Neuronal stem cell (in vitro differentiated cells): ENCODE measurements at regions not wholly inside any gene's neighbourhood (a gene's known extent, or its start where the extent isn't known, plus 50 kb on each side); places are given as distances from the start of the nearest gene placed in this dataset. TPM values are rescaled to one million over a fixed set of nuclear protein-coding genes. Genes with fewer than 3 reads are reported as not detected.

Experiments
- DNase-seq: peaks from one replicate; pipeline ENCODE4 v3.0.0-alpha.2; 2013; ENCODE audit warnings: low spot score
- H2AFZ ChIP-seq: one replicate; pipeline ENCODE4 v1.6.1; 2013; ENCODE audit warnings: mild to moderate bottlenecking, low read length, inconsistent platforms
- H2AK5ac ChIP-seq: 2 replicates; pipeline ENCODE4 v1.6.1; 2013; ENCODE audit warnings: low read depth, mild to moderate bottlenecking, inconsistent platforms, low read length, moderate library complexity, mixed read lengths
- H2BK120ac ChIP-seq: 2 replicates; pipeline ENCODE4 v1.6.1; 2013; ENCODE audit warnings: low read depth, mild to moderate bottlenecking, inconsistent platforms, low read length, moderate library complexity, mixed read lengths
- H2BK12ac ChIP-seq: one replicate; pipeline ENCODE4 v1.6.1; 2013; ENCODE audit warnings: low read length, inconsistent platforms
- H2BK15ac ChIP-seq: 2 replicates; pipeline ENCODE4 v1.6.1; 2013; ENCODE audit warnings: mild to moderate bottlenecking, low read length, inconsistent platforms, mixed read lengths
- H2BK5ac ChIP-seq: one replicate; pipeline ENCODE4 v1.6.1; 2013; ENCODE audit warnings: inconsistent platforms, mild to moderate bottlenecking, low read length, moderate library complexity
- H3K14ac ChIP-seq: one replicate; pipeline ENCODE4 v1.6.1; 2013; ENCODE audit warnings: low read length, inconsistent platforms
- H3K18ac ChIP-seq: 2 replicates; pipeline ENCODE4 v1.6.1; 2013; ENCODE audit warnings: low read length, inconsistent platforms
- H3K23ac ChIP-seq: 2 replicates; pipeline ENCODE4 v1.6.1; 2013; ENCODE audit warnings: low read depth, mild to moderate bottlenecking, mixed read lengths, low read length, inconsistent platforms; ENCODE audit not compliant: poor library complexity
- H3K27ac ChIP-seq: replicated peaks from 3 replicates; pipeline ENCODE4 v1.5.1; 2013; ENCODE audit warnings: low read length, inconsistent platforms
- H3K27me3 ChIP-seq, 3 experiments: 2 replicates each; pipeline ENCODE4 v1.6.1; 2013; ENCODE audit warnings: low read length in 3 of 3, mild to moderate bottlenecking in 2 of 3, inconsistent platforms in 1 of 3, low read depth in 1 of 3, mixed read lengths in 1 of 3, moderate library complexity in 1 of 3; ENCODE audit not compliant: control insufficient read depth in 3 of 3, insufficient read depth in 3 of 3
- H3K36me3 ChIP-seq, 2 donors: replicated peaks in 1 of 2; 2 replicates each; pipeline ENCODE4 v1.6.1; 2013; ENCODE audit warnings: low read length in 2 of 2; ENCODE audit not compliant: control insufficient read depth in 2 of 2, insufficient read depth in 2 of 2
- H3K4ac ChIP-seq: 2 replicates; pipeline ENCODE4 v1.6.1; 2013; ENCODE audit warnings: inconsistent platforms, mild to moderate bottlenecking, low read length, moderate library complexity
- H3K4me1 ChIP-seq, 2 donors: 1 replicate in 1 of 2; 2 replicates in 1 of 2; pipeline ENCODE4 v1.6.1; 2013; ENCODE audit warnings: low read length in 2 of 2, low read depth in 1 of 2; ENCODE audit not compliant: control insufficient read depth in 2 of 2, insufficient read depth in 1 of 2
- H3K4me2 ChIP-seq: one replicate; pipeline ENCODE4 v1.6.1; 2013; ENCODE audit warnings: mild to moderate bottlenecking, low read length, inconsistent platforms; ENCODE audit not compliant: insufficient read depth, poor library complexity, severe bottlenecking
- H3K4me3 ChIP-seq, 2 donors: 2 replicates each; pipeline ENCODE4 v1.5.1; 2013; ENCODE audit warnings: low read length in 2 of 2, mild to moderate bottlenecking in 2 of 2, inconsistent platforms in 1 of 2, moderate library complexity in 1 of 2
- H3K79me1 ChIP-seq: one replicate; pipeline ENCODE4 v1.6.1; 2013; ENCODE audit warnings: low read depth, mild to moderate bottlenecking, inconsistent platforms, low read length, moderate library complexity
- H3K9ac ChIP-seq: one replicate; pipeline ENCODE4 v1.6.1; 2013; ENCODE audit warnings: mild to moderate bottlenecking, low read depth, low read length, inconsistent platforms; ENCODE audit not compliant: poor library complexity
- H3K9me3 ChIP-seq, 2 donors: replicated peaks in 1 of 2; 2 replicates each; pipeline versions ENCODE3 to v1.6.1; 2013; ENCODE audit warnings: low read length in 2 of 2, mild to moderate bottlenecking in 2 of 2, inconsistent platforms in 1 of 2, low read depth in 1 of 2, mixed read lengths in 1 of 2, moderate library complexity in 1 of 2; ENCODE audit not compliant: control insufficient read depth in 2 of 2, insufficient read depth in 1 of 2
- H4K8ac ChIP-seq: one replicate; pipeline ENCODE4 v1.6.1; 2013; ENCODE audit warnings: low read depth, mild to moderate bottlenecking, inconsistent platforms, low read length, moderate library complexity
- H4K91ac ChIP-seq: one replicate; pipeline ENCODE4 v1.6.1; 2013; ENCODE audit warnings: low read length, low read depth, mild to moderate bottlenecking, inconsistent platforms; ENCODE audit not compliant: poor library complexity
- WGBS, 2 donors: extraction: QIAGEN DNeasy Blood & Tissue Kit; methylation state at CpG; one replicate each; pipeline ENCODE4 v1.1.7; 2013; ENCODE audit warnings: missing lambda C conversion rate in 2 of 2, mixed read lengths in 1 of 2; ENCODE audit not compliant: insufficient read length in 2 of 2, insufficient replicate concordance in 1 of 2; ENCODE audit errors: extremely low coverage in 2 of 2; 5-methylcytosine and 5-hydroxymethylcytosine counted together
- small RNA-seq: library from polyadenylated mRNA; stranded (forward); fragments of <200 nt; extraction: miRNeasy Mini kit (QIAGEN cat#:217004); gene quantifications from one replicate; pipeline ENCODE3, GENCODE V24; 2013; ENCODE audit not compliant: insufficient read depth

DNA sequence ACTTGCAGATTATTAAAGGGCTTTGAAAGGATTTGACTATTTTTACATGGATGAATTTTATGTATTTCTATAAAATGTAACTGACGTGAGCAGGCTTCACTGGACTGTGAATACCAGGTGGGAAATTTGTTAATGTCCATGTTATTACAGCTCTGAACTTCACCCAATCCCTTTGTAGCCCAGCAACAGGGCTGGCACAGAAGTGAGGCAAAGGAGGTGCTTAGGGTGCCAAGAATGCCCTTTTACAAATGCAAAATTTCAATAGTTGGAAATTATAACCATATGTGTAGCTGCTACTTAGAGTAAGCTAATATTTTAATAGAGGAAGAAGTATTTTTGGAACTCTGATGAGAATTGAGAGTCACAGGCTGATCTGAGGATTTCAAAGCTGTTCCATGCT is 53.7 kb upstream of the FAM98A start:
- Histone ChIP-seq H3K27ac (no peak overlapping the region), H2BK15ac (no peak overlapping the region), H2AFZ (no peak overlapping the region), H2AK5ac (no peak overlapping the region), H4K91ac (no peak overlapping the region), H2BK12ac (no peak overlapping the region), H3K14ac (no peak overlapping the region), H4K8ac (no peak overlapping the region), H3K9ac (no peak overlapping the region), H3K18ac (no peak overlapping the region), H3K23ac (no peak overlapping the region), H3K9me3 (no peaks in the 10 kb centered on the region), H3K4me1 (no peaks in the 10 kb centered on the region), H3K4me3 (no peak overlapping the region), H2BK120ac (no peak overlapping the region), H3K36me3 (no peaks in the 10 kb centered on the region), H3K4ac (no peak overlapping the region), H2BK5ac (no peak overlapping the region), H3K27me3 (no peaks in the 10 kb centered on the region), H3K79me1 (no peaks in the 10 kb centered on the region), H3K4me2 (no peak overlapping the region)
- WGBS, 2 donors = no CpG with 5 or more reads among the region's 1 CpG
- DNase-seq = no peak

- no peak overlapping the region for H3K4me2 ChIP-seq
- no peaks in the 10 kb centered on the region for H3K79me1 ChIP-seq
- no peak for DNase-seq
- no peak overlapping the region for H2BK5ac ChIP-seq
- no peak overlapping the region for H2AFZ ChIP-seq
- H3K9ac ChIP-seq = no peak overlapping the region
- no peak overlapping the region for H3K18ac ChIP-seq
- no peak overlapping the region for H2BK120ac ChIP-seq
- no peak overlapping the region for H3K23ac ChIP-seq
- H3K4me1 ChIP-seq = no peaks in the 10 kb centered on the region
- H4K8ac ChIP-seq = no peak overlapping the region
- H3K27me3 ChIP-seq = no peaks in the 10 kb centered on the region
- H2BK15ac ChIP-seq = no peak overlapping the region
- H2BK12ac ChIP-seq = no peak overlapping the region
- no peak overlapping the region for H3K14ac ChIP-seq
- H3K36me3 ChIP-seq = no peaks in the 10 kb centered on the region
- no peak overlapping the region for H2AK5ac ChIP-seq
- no peaks in the 10 kb centered on the region for H3K9me3 ChIP-seq
- H4K91ac ChIP-seq = no peak overlapping the region
- H3K4ac ChIP-seq = no peak overlapping the region
- H3K27ac ChIP-seq = no peak overlapping the region
- H3K4me3 ChIP-seq = no peak overlapping the region
- WGBS, 2 donors = no CpG with 5 or more reads among the region's 1 CpG
These were observed 51.1 kb upstream of the FAM98A start for GRCh38 chr2:33650171-33650570.

Small RNA genes in the stretch of these regions (small RNA-seq; reads per million reads assigned to genes)
- not detected for gene AC013442.1
- not detected for gene AC083939.1
- gene MIR548AD = not detected
- not detected for gene RNU6-1117P
